HepG2 (cell line): ENCODE measurements at regions not wholly inside any gene's neighbourhood (a gene's known extent, or its start where the extent isn't known, plus 50 kb on each side); places are given as distances from the start of the nearest gene placed in this dataset.

Source experiments
- ASH2L ChIP-seq: fragments of 300-600, 200-600 bp; sonication (generic); IDR thresholded peaks from 2 replicates; pipeline ENCODE4 v1.7.0; 2017; ENCODE audit warnings: low read depth, mild to moderate bottlenecking, moderate library complexity, mixed read lengths, low read length; ENCODE audit not compliant: insufficient read length
- EP300 ChIP-seq, 3 experiments: sonication (generic) in 1 of 3; formaldehyde crosslinking in 1 of 3; IDR thresholded peaks; 2 replicates each; pipeline versions ENCODE4 v1.5.1 to v1.6.1; 2011 to 2020; ENCODE audit warnings: low read depth in 2 of 3, low read length in 2 of 3, borderline replicate concordance in 1 of 3, improper control_type of control experiment in 1 of 3, mild to moderate bottlenecking in 1 of 3, missing genetic modification reagents in 1 of 3, moderate library complexity in 1 of 3
- FOXA3 ChIP-seq: IDR thresholded peaks from 2 replicates; pipeline ENCODE4 v1.6.1; 2016; ENCODE audit warnings: missing genetic modification reagents, missing compliant biosample characterization
- GLI4 ChIP-seq: sonication (generic); formaldehyde crosslinking; IDR thresholded peaks from 2 replicates; pipeline ENCODE4 v1.5.1; 2020; ENCODE audit warnings: missing genetic modification reagents, mild to moderate bottlenecking, moderate library complexity, borderline replicate concordance
- HDAC6 ChIP-seq: fragments of 200-600 bp; sonication (generic); IDR thresholded peaks from 2 replicates; pipeline ENCODE4 v1.7.0; 2017; ENCODE audit warnings: mild to moderate bottlenecking, antibody characterized with exemption, low read length, low read depth
- NCOA5 ChIP-seq: sonication (generic); formaldehyde crosslinking; IDR thresholded peaks from 2 replicates; pipeline ENCODE4 v1.4.0; 2020; ENCODE audit warnings: missing genetic modification reagents
- PPARG ChIP-seq: conservative IDR thresholded peaks from 2 replicates; pipeline ENCODE4 v1.6.1; 2016; ENCODE audit warnings: missing biosample characterization, missing genetic modification reagents
- RAD21 ChIP-seq: fragments of 450-650 bp; formaldehyde crosslinking; IDR thresholded peaks from 2 replicates; pipeline ENCODE4 v1.5.0; 2020; ENCODE audit warnings: mild to moderate bottlenecking
- TBP ChIP-seq: sonication (generic); formaldehyde crosslinking; IDR thresholded peaks from 2 replicates; pipeline ENCODE4 v1.5.0; 2020; ENCODE audit warnings: missing genetic modification reagents
- ZHX1 ChIP-seq: sonication (generic); formaldehyde crosslinking; IDR thresholded peaks from 2 replicates; pipeline ENCODE4 v1.8.1; 2022; ENCODE audit warnings: low read depth, mild to moderate bottlenecking, missing genetic modification reagents
- ZNF121 ChIP-seq: sonication (generic); formaldehyde crosslinking; IDR thresholded peaks from 2 replicates; pipeline ENCODE4 v1.5.0; 2020; ENCODE audit warnings: mild to moderate bottlenecking, missing genetic modification reagents
- ZNF567 ChIP-seq: sonication (generic); formaldehyde crosslinking; IDR thresholded peaks from 2 replicates; pipeline ENCODE4 v1.8.1; 2023; ENCODE audit warnings: mild to moderate bottlenecking, missing genetic modification reagents, borderline replicate concordance
- TF ChIP-seq, protein P1 (sequence below): sonication (generic); formaldehyde crosslinking; IDR thresholded peaks from 2 replicates; pipeline ENCODE4 v1.5.0; 2020; ENCODE audit warnings: mild to moderate bottlenecking, missing genetic modification reagents, moderate library complexity

DNA sequence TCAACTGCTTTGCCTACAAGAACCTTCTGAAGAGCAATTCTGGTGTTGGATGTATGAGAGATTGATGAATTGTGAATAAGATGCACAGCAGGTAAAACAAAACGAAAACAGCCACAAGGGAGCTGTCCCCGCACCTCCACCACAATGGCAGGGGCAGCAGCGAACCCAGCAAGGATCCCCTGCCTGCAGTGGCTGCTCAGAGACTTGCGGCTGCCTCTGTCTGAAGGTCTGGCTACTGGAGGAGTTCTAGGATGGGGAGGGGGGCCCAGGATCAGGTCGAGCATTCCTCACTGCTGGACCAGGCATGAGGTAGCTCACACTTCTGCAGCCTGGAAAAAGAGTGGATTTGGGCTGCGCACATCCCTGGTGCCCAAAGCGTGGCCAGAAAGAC lies 523.5 kb downstream of the CDH26 start:
- TF ChIP-seq FOXA3 (CRISPR knock-in tag) (no peak), NCOA5 (CRISPR knock-in tag) (no peak), RAD21 (CRISPR knock-in tag) (no peak), ZNF567 (CRISPR knock-in tag) (no peak), TBP (no peak), HDAC6 (no peak), PPARG (CRISPR knock-in tag) (no peak), ZNF121 (CRISPR knock-in tag) (no peak), EP300 (IDR thresholded peaks at IDR 0.05; ENCODE audit: low read depth in 2 of 2, low read length in 2 of 2) (no peak), EP300 (CRISPR knock-in tag; IDR thresholded peaks at IDR 0.05; ENCODE audit: borderline replicate concordance) (no peak), GLI4 (CRISPR knock-in tag) (no peak), ZHX1 (no peak), ASH2L (no peak)
- TF ChIP-seq, protein P1, sequence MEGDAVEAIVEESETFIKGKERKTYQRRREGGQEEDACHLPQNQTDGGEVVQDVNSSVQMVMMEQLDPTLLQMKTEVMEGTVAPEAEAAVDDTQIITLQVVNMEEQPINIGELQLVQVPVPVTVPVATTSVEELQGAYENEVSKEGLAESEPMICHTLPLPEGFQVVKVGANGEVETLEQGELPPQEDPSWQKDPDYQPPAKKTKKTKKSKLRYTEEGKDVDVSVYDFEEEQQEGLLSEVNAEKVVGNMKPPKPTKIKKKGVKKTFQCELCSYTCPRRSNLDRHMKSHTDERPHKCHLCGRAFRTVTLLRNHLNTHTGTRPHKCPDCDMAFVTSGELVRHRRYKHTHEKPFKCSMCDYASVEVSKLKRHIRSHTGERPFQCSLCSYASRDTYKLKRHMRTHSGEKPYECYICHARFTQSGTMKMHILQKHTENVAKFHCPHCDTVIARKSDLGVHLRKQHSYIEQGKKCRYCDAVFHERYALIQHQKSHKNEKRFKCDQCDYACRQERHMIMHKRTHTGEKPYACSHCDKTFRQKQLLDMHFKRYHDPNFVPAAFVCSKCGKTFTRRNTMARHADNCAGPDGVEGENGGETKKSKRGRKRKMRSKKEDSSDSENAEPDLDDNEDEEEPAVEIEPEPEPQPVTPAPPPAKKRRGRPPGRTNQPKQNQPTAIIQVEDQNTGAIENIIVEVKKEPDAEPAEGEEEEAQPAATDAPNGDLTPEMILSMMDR (CRISPR knock-in tag): no peak
